GM12874 (cell line): ENCODE measurements at regions not wholly inside any gene's neighbourhood (a gene's known extent, or its start where the extent isn't known, plus 50 kb on each side); places are given as distances from the start of the nearest gene placed in this dataset.

ENCODE experiments used
- CTCF ChIP-seq: IDR thresholded peaks from 2 replicates; pipeline ENCODE4 v1.5.1; 2011; ENCODE audit warnings: low read depth, mild to moderate bottlenecking, control low read depth, low read length, moderate library complexity; ENCODE audit not compliant: insufficient read depth

- no peak for TF ChIP-seq CTCF
These were observed 157.2 kb downstream of the TGFB2 start for GRCh38 chr1:218502383-218502782.

DNA sequence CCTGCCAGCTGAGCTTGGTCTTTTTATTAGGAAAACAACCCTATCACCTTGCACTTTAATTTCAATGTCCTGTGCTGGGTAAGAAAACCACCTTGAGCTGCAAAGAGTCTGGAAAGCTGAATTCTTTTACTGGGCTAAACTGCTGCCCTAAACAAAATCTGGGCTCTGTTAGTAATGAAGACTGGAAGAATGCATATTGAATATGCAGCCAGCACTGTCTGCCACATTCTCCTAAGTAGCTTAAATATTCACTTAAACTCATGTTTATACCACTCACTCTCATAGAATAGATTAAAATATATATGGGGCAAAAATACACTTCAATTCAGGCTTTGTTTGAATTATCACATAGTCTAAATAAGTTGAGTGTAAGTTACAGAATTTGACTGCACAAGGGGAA, 158.0 kb downstream of the TGFB2 start:
- TF ChIP-seq CTCF = no peak

- TF ChIP-seq CTCF = no peak
These were observed 162.3 kb downstream of the TGFB2 start for GRCh38 chr1:218507355-218508002.

GRCh38 chr1:218510153-218510772, 165.1 kb downstream of the TGFB2 start:
- TF ChIP-seq CTCF = no peak

DNA sequence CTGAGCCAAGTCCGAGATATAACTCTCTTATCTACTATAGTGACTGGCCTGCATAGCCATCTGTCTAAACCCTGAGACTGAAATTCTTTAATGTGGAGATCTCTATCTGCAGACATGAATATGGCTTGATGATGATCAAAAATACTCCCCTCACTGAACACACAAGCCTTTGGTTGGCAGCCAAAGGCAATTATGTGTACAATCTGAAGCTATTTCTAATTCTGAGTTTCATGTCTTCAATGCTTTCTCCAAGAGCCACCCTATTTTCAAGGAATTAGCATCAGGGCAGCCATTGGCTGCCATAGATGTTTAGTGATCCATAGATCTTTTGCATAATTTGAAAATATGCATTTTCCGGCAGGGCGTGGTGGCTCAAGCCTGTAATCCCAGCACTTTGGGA, 168.2 kb downstream of the TGFB2 start:
- TF ChIP-seq CTCF = no peak

DNA sequence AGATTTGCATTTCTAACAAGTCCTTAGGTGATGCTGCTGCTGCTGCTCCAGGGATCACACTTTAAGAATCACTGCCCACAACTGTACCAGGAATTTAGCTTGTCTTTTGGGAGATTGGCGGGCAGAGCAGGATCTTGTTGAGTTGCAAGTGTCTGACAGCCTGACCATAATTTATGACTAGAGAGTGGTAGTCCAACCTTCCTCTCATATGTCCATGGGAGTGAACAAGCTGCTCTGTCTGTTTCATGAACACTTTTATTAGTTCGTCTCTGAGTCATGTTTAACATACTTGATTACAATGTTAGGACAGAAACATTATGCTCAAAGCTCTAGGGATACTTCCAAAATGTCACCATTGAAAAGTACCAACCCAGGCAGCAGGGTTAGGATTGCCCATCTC, 169.6 kb downstream of the TGFB2 start:
- no peak for TF ChIP-seq CTCF

GRCh38 chr1:218516526-218516925, 171.4 kb downstream of the TGFB2 start:
- TF ChIP-seq CTCF = no peak

DNA sequence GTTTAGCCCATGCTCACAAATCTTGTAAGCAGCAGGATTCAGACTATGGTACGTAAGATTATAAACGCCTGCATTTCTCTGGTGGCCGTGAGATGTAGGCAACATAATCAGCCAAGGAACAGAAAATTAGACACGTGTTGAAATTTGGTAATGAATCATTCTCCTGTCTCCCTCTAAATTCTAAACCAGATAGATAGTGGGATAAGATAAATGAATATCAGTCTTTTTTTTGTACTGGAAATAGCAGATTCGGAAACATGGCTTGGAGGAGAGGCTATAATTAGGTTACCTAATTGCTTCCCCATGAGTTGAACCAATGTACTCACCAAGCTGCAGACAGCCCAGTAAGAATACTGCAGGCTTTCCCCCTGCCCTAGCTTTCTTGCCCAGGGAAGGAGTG, 172.3 kb downstream of the TGFB2 start:
- TF ChIP-seq CTCF = no peak
